Loucy (cell line): ENCODE measurements at regions not wholly inside any gene's neighbourhood (a gene's known extent, or its start where the extent isn't known, plus 50 kb on each side); places are given as distances from the start of the nearest gene placed in this dataset.

ENCODE experiments used
- H2AFZ ChIP-seq: fragments of 200-600 bp; sonication (generic); 2 replicates; pipeline ENCODE4 v1.6.0; 2016; ENCODE audit warnings: antibody characterized with exemption, mild to moderate bottlenecking, low read length, moderate library complexity
- H3F3A ChIP-seq: fragments of 200-600 bp; 2 replicates; pipeline ENCODE4 v1.6.0; 2016; ENCODE audit warnings: antibody characterized with exemption, low read depth, mild to moderate bottlenecking
- H3K27me3 ChIP-seq: fragments of 200-600 bp; sonication (generic); 2 replicates; pipeline ENCODE4 v1.6.1; 2014; ENCODE audit warnings: low read length, mild to moderate bottlenecking; ENCODE audit not compliant: insufficient read depth, poor library complexity, severe bottlenecking
- H3K36me3 ChIP-seq: fragments of 200-600 bp; sonication (generic); 2 replicates; pipeline ENCODE4 v1.6.1; 2016; ENCODE audit warnings: low read length; ENCODE audit not compliant: insufficient read depth
- H3K4me1 ChIP-seq: fragments of 200-600 bp; sonication (generic); 2 replicates; pipeline ENCODE4 v1.5.1; 2014; ENCODE audit warnings: low read length, mild to moderate bottlenecking; ENCODE audit not compliant: insufficient read depth, poor library complexity, severe bottlenecking
- H3K4me2 ChIP-seq: fragments of 200-600 bp; sonication (generic); 2 replicates; pipeline ENCODE4 v1.6.0; 2014; ENCODE audit warnings: antibody characterized with exemption, low read length, low read depth, mild to moderate bottlenecking; ENCODE audit not compliant: poor library complexity, severe bottlenecking
- H3K4me3 ChIP-seq: fragments of 200-600 bp; sonication (generic); 2 replicates; pipeline ENCODE4 v1.5.1; 2014; ENCODE audit warnings: low read length, mild to moderate bottlenecking, mixed read lengths; ENCODE audit not compliant: poor library complexity, severe bottlenecking
- H3K79me2 ChIP-seq: fragments of 200-600 bp; sonication (generic); 2 replicates; pipeline ENCODE4 v1.6.1; 2014; ENCODE audit warnings: low read length; ENCODE audit not compliant: insufficient read depth
- H3K9ac ChIP-seq: fragments of 200-600 bp; sonication (generic); 2 replicates; pipeline ENCODE4 v1.6.0; 2014; ENCODE audit warnings: mild to moderate bottlenecking, low read depth, low read length, moderate library complexity; ENCODE audit not compliant: poor library complexity, severe bottlenecking
- H3K9me2 ChIP-seq: fragments of 200-600 bp; sonication (generic); replicated peaks from 2 replicates; pipeline ENCODE4 v1.6.1; 2016; ENCODE audit warnings: low read depth, low read length, mixed read lengths
- H3K9me3 ChIP-seq: fragments of 200-600 bp; sonication (generic); 2 replicates; pipeline ENCODE4 v1.6.1; 2014; ENCODE audit warnings: mild to moderate bottlenecking, antibody characterized with exemption, low read length, low read depth; ENCODE audit not compliant: insufficient read depth
- H4K20me1 ChIP-seq: fragments of 200-600 bp; sonication (generic); 2 replicates; pipeline ENCODE4 v1.6.0; 2014; ENCODE audit warnings: antibody characterized with exemption, low read length, mild to moderate bottlenecking; ENCODE audit not compliant: insufficient read depth, poor library complexity, severe bottlenecking
- CTCF ChIP-seq: fragments of 200-600 bp; sonication (generic); conservative IDR thresholded peaks from 2 replicates; pipeline ENCODE4 v1.5.1; 2014; ENCODE audit warnings: mild to moderate bottlenecking, antibody characterized with exemption, low read length
- EZH2phosphoT487 ChIP-seq: fragments of 200-600 bp; IDR thresholded peaks from 2 replicates; pipeline ENCODE4 v1.6.1; 2018; ENCODE audit warnings: antibody characterized with exemption, mild to moderate bottlenecking, moderate library complexity, borderline replicate concordance

DNA sequence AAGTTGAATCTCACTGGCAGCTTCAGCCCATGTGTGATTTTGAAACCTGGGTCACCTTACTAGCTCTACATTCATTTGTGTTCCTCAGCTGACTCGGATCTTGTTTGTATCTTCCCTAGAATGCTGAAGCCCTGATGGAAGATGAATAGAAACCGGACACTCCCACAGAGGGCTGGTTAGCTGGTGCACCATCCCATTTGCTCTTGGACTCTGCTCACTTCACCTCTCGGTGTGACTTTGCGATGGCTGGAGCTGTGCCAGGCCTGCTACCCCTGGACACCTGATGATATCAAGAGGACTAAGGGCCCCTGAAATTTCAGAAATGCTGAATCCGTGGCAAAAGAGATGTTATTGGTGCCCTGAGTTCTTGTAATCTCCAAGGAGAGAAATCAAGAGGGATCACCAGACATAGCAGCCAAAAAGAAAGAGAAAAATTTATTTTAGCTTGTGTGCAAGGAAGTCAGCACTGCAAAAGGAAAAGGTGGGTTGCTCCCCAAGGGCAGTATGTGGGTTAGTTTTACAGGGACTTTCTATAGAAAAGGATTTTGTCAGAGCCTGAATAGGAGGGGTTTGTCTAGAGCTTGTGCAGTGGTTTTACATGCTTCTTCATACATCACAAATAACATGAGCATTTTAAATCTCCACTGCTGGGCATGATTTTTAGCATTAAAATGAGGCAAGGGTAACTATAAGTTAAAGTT is 426.3 kb upstream of the NOX3 start:
- peak overlapping the region; percentile 21; the same call in 1 of the 2 replicates for H2AFZ ChIP-seq

GRCh38 chr6:155880900-155881299 is 425.3 kb upstream of the NOX3 start:
- no peaks in the 10 kb centered on the region for H3F3A ChIP-seq
- no peak overlapping the region for H3K4me2 ChIP-seq
- no peak overlapping the region for H2AFZ ChIP-seq
- H3K4me3 ChIP-seq: no peak overlapping the region
- peaks cover 36% of the 10 kb centered on the region for H3K4me1 ChIP-seq
- H3K9me3 ChIP-seq: no peaks in the 10 kb centered on the region
- H3K27me3 ChIP-seq: no peaks in the 10 kb centered on the region
- TF ChIP-seq EZH2phosphoT487: no peak
- no peak for TF ChIP-seq CTCF
- no peaks in the 10 kb centered on the region for H3K79me2 ChIP-seq
- no peaks in the 10 kb centered on the region for H3K9me2 ChIP-seq
- no peaks in the 10 kb centered on the region for H3K36me3 ChIP-seq
- no peak overlapping the region for H3K9ac ChIP-seq
- no peaks in the 10 kb centered on the region for H4K20me1 ChIP-seq

More for the DNA sequence above, 426.3 kb upstream of the NOX3 start:
- peak overlapping the region; percentile 23 for H3K9ac ChIP-seq
- H3K4me1 ChIP-seq: peaks cover 36% of the 10 kb centered on the region
- H3K9me2 ChIP-seq: no peaks in the 10 kb centered on the region
- no peaks in the 10 kb centered on the region for H3F3A ChIP-seq
- TF ChIP-seq CTCF: no peak
- TF ChIP-seq EZH2phosphoT487: no peak
- no peaks in the 10 kb centered on the region for H3K27me3 ChIP-seq
- no peaks in the 10 kb centered on the region for H3K36me3 ChIP-seq
- no peaks in the 10 kb centered on the region for H3K9me3 ChIP-seq
- H3K4me3 ChIP-seq: peak overlapping the region; percentile 7
- H3K4me2 ChIP-seq: peak overlapping the region; percentile 65
- no peaks in the 10 kb centered on the region for H4K20me1 ChIP-seq
- no peaks in the 10 kb centered on the region for H3K79me2 ChIP-seq

DNA sequence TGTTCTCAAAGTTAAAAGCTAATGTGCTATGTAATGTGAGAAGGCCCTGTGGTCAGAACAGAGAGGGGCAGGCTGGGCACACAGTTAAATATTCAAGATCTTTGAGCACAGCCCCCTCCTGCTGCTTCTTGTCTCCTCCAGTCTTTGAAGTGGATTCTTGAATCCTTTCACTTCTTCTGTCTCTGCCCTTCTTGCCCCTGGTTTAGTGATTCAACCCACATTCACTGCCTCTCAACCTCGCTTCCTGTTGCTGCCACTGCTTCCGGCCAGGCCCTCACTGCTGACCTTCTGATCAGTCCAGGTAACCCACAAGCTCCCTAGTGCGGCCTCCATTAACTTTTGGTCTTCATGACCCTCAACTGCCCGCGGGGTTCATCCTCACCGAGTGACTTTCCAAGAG is 417.3 kb upstream of the NOX3 start:
- Histone ChIP-seq H3K4me1 (peaks cover 31% of the 10 kb centered on the region), H2AFZ (peak overlapping the region; percentile 29; the same call in 1 of the 2 replicates), H3K79me2 (no peaks in the 10 kb centered on the region), H3K9ac (peak overlapping the region; percentile 37), H3K4me2 (peak overlapping the region; percentile 75), H3F3A (0 out of 2 replicates have a peak, but pooled peaks cover 4% of the 10 kb centered on the region), H3K4me3 (peak overlapping the region; percentile 33), H3K9me3 (no peaks in the 10 kb centered on the region), H3K27me3 (no peaks in the 10 kb centered on the region), H3K9me2 (no peaks in the 10 kb centered on the region), H4K20me1 (no peaks in the 10 kb centered on the region), H3K36me3 (no peaks in the 10 kb centered on the region)
- TF ChIP-seq CTCF (no peak), EZH2phosphoT487 (no peak)
